NCI-H1417 (cell line): ENCODE measurements at regions not wholly inside any gene's neighbourhood (a gene's known extent, or its start where the extent isn't known, plus 50 kb on each side); places are given as distances from the start of the nearest gene placed in this dataset.

Experiments
- DNase-seq, 3 experiments: peaks; one replicate each; lab custom pipeline; 2025; lab: John Stamatoyannopoulos, UW

- peak in 1 of 3 experiments; percentile 80 for DNase-seq
Observed at GRCh38 chr13:107574517-107575210, 640.7 kb downstream of the LIG4 start.

- DNase-seq, result no peak
Observed at GRCh38 chr13:107573184-107573583, 642.2 kb downstream of the LIG4 start.

GRCh38 chr13:107572156-107572555, 643.2 kb downstream of the LIG4 start:
- no peak for DNase-seq

GRCh38 chr13:107568181-107568580, 647.2 kb downstream of the LIG4 start:
- DNase-seq, result no peak

GRCh38 chr13:107563099-107563925, 652.0 kb downstream of the LIG4 start:
- no peak for DNase-seq

GRCh38 chr13:107562203-107562602, 653.1 kb downstream of the LIG4 start:
- DNase-seq, result no peak

GRCh38 chr13:107554460-107554859, 660.9 kb downstream of the LIG4 start:
- peak; percentile 79 to 95 (median 94) for DNase-seq

- DNase-seq, result peak in 1 of 3 experiments; percentile 56
Observed at GRCh38 chr13:107553838-107554237, 661.5 kb downstream of the LIG4 start.

GRCh38 chr13:107551521-107551920, 663.8 kb downstream of the LIG4 start:
- no peak for DNase-seq

- no peak for DNase-seq
Observed at GRCh38 chr13:107548338-107548737, 667.0 kb downstream of the LIG4 start.

GRCh38 chr13:107545946-107546502, 669.3 kb downstream of the LIG4 start:
- peak; percentile 81 to 95 (median 83) for DNase-seq

- no peak for DNase-seq
Observed at GRCh38 chr13:107534548-107534947, 680.8 kb downstream of the LIG4 start.

GRCh38 chr13:107531816-107532215, 683.5 kb downstream of the LIG4 start:
- DNase-seq, result no peak

- DNase-seq, result no peak
Observed at GRCh38 chr13:107531180-107531579, 684.2 kb downstream of the LIG4 start.

GRCh38 chr13:107529035-107529434, 686.3 kb downstream of the LIG4 start:
- DNase-seq, result no peak

GRCh38 chr13:107518780-107519179, 696.6 kb downstream of the LIG4 start:
- no peak for DNase-seq

GRCh38 chr13:107518292-107518691, 697.0 kb downstream of the LIG4 start:
- no peak for DNase-seq

- DNase-seq, result no peak
Observed at GRCh38 chr13:107516517-107516916, 698.8 kb downstream of the LIG4 start.

GRCh38 chr13:107512551-107512950, 702.8 kb downstream of the LIG4 start:
- DNase-seq, result no peak

GRCh38 chr13:107497661-107498060, 717.7 kb downstream of the LIG4 start:
- DNase-seq, result no peak

GRCh38 chr13:107493266-107493665, 722.1 kb downstream of the LIG4 start:
- no peak for DNase-seq

- DNase-seq, result no peak
Observed at GRCh38 chr13:107482688-107483087, 732.6 kb downstream of the LIG4 start.

GRCh38 chr13:107480130-107480529, 735.2 kb downstream of the LIG4 start:
- DNase-seq, result no peak
